GM12878 (cell line): ENCODE measurements at regions not wholly inside any gene's neighbourhood (a gene's known extent, or its start where the extent isn't known, plus 50 kb on each side); places are given as distances from the start of the nearest gene placed in this dataset.

Experiments used
- ATAC-seq: fragments of 200-7000 bp; cut with Tn5 transposase; 3 replicates; pipeline ENCODE4 v1.9.1; 2020; ENCODE audit warnings: mild to moderate bottlenecking, moderate library complexity
- BruUV-seq: library from RNA; stranded (reverse); fragments of 400-500 nt; replicated peaks from 2 replicates; lab custom pipeline; 2021; lab: Mats Ljungman, UMichigan
- CTCF ChIA-PET: fragments of 300-600 bp; sonication (Branson Sonifier 250); formaldehyde crosslinking; extraction: SDS; loops from one replicate; lab custom pipeline; 2021; ENCODE audit warnings: inconsistent platforms; lab: Yijun Ruan, JAX
- POLR2A ChIA-PET: fragments of 350-600 bp; formaldehyde crosslinking; extraction: SDS; loops from one replicate; lab custom pipeline; 2021; ENCODE audit warnings: inconsistent platforms; lab: Charles Lee
- RAD21 ChIA-PET: fragments of 300-600 bp; sonication (Branson Sonifier 250); formaldehyde crosslinking; loops from one replicate; lab custom pipeline; 2023; ENCODE audit warnings: antibody characterized with exemption; ENCODE audit not compliant: unreplicated experiment; lab: Charles Lee
- SMC1A ChIA-PET: fragments of 300-600 bp; sonication (Branson Sonifier 250); formaldehyde crosslinking; loops from one replicate; lab custom pipeline; 2023; ENCODE audit not compliant: unreplicated experiment, uncharacterized antibody; lab: Charles Lee
- DNase-seq: peaks from one replicate; pipeline ENCODE4 v3.0.0-alpha.2; 2011; ENCODE audit warnings: low read depth, low spot score
- FAIRE-seq: peaks from 3 replicates; lab custom pipeline; 2011; peaks lifted over from hg19 to GRCh38; lab: Jason Lieb, UNC
- H2AFZ ChIP-seq: 2 replicates; pipeline ENCODE4 v1.6.0; 2011; ENCODE audit warnings: low read depth, low read length, control low read depth; ENCODE audit not compliant: control insufficient read depth
- H3K27ac ChIP-seq: 2 replicates; pipeline ENCODE4 v1.5.1; 2011; ENCODE audit warnings: control low read depth; ENCODE audit not compliant: control insufficient read depth, insufficient read depth
- H3K27me3 ChIP-seq, 2 experiments: replicated peaks in 1 of 2; 2 replicates each; pipeline versions ENCODE4 v1.6.0 to v1.6.1; 2011; ENCODE audit warnings: low read length in 1 of 2; ENCODE audit not compliant: control insufficient read depth in 2 of 2, insufficient read depth in 2 of 2
- H3K36me3 ChIP-seq, 2 experiments: 2 replicates each; pipeline ENCODE4 v1.5.1; 2011; ENCODE audit warnings: low read length in 1 of 2; ENCODE audit not compliant: control insufficient read depth in 2 of 2, insufficient read depth in 2 of 2
- H3K4me1 ChIP-seq: 2 replicates; pipeline ENCODE4 v1.6.1; 2011; ENCODE audit warnings: mild to moderate bottlenecking, low read length, moderate library complexity, mixed read lengths; ENCODE audit not compliant: control insufficient read depth, insufficient read depth
- H3K4me2 ChIP-seq: 2 replicates; pipeline ENCODE4 v1.6.0; 2011; ENCODE audit warnings: control low read depth; ENCODE audit not compliant: control insufficient read depth, insufficient read depth
- H3K4me3 ChIP-seq: fragments of 200-600 bp; sonication (generic); 2 replicates; pipeline ENCODE4 v1.5.1; 2016
- H3K79me2 ChIP-seq: 2 replicates; pipeline ENCODE4 v1.6.0; 2011; ENCODE audit warnings: low read length; ENCODE audit not compliant: control insufficient read depth, insufficient read depth
- H3K9ac ChIP-seq: 2 replicates; pipeline ENCODE4 v1.8.0; 2011; ENCODE audit warnings: low read length, control low read depth, mixed read lengths; ENCODE audit not compliant: control insufficient read depth, insufficient read depth
- H3K9me3 ChIP-seq: replicated peaks from 3 replicates; pipeline ENCODE4 v1.5.1; 2011; ENCODE audit warnings: mild to moderate bottlenecking, low read length; ENCODE audit not compliant: control insufficient read depth, insufficient read depth
- H4K20me1 ChIP-seq: 2 replicates; pipeline ENCODE4 v1.6.0; 2011; ENCODE audit not compliant: control insufficient read depth, insufficient read depth
- ATF7 ChIP-seq: fragments of 450-650 bp; IDR thresholded peaks from 2 replicates; pipeline ENCODE4 v1.6.1; 2016; ENCODE audit warnings: low read depth, mild to moderate bottlenecking
- BACH1 ChIP-seq: fragments of 450-650 bp; IDR thresholded peaks from 2 replicates; pipeline ENCODE4 v1.6.1; 2017; ENCODE audit warnings: mild to moderate bottlenecking, borderline replicate concordance
- HCFC1 ChIP-seq: fragments of 150-350 bp; IDR thresholded peaks from 2 replicates; pipeline ENCODE4 v1.6.1; 2014; ENCODE audit warnings: low read length
- JUNB ChIP-seq: IDR thresholded peaks from 2 replicates; pipeline ENCODE4 v1.6.1; 2016; ENCODE audit warnings: antibody characterized with exemption, mild to moderate bottlenecking
- NBN ChIP-seq: fragments of 450-650 bp; IDR thresholded peaks from 2 replicates; pipeline ENCODE4 v1.6.1; 2016
- RAD21 ChIP-seq: IDR thresholded peaks from 2 replicates; pipeline ENCODE4 v1.6.1; 2011; ENCODE audit warnings: mild to moderate bottlenecking, low read depth, low read length, moderate library complexity; ENCODE audit not compliant: insufficient read depth
- SMAD5 ChIP-seq: IDR thresholded peaks from 2 replicates; pipeline ENCODE4 v1.6.1; 2016; ENCODE audit warnings: antibody characterized with exemption, low read depth
- SREBF1 ChIP-seq: IDR thresholded peaks from 2 replicates; pipeline ENCODE4 v1.6.1; 2012; ENCODE audit warnings: mild to moderate bottlenecking, low read length
- SUPT20H ChIP-seq: IDR thresholded peaks from 2 replicates; pipeline ENCODE4 v1.6.1; 2011; ENCODE audit warnings: low read depth, mild to moderate bottlenecking, low read length, moderate library complexity, borderline replicate concordance; ENCODE audit not compliant: control insufficient read depth
- YBX1 ChIP-seq: fragments of 450-650 bp; IDR thresholded peaks from 2 replicates; pipeline ENCODE4 v1.6.1; 2016; ENCODE audit warnings: antibody characterized with exemption
- ZBTB11 ChIP-seq: fragments of 450-650 bp; formaldehyde crosslinking; IDR thresholded peaks from 2 replicates; pipeline ENCODE4 v1.5.0; 2022; ENCODE audit warnings: mild to moderate bottlenecking, missing genetic modification characterization
- ZSCAN29 ChIP-seq: fragments of 450-650 bp; IDR thresholded peaks from 2 replicates; pipeline ENCODE4 v1.6.1; 2017; ENCODE audit warnings: mild to moderate bottlenecking, moderate library complexity
- WGBS: methylation state at CpG from one replicate; pipeline ENCODE4 v1.1.6; 2016; ENCODE audit warnings: low lambda C conversion rate; ENCODE audit not compliant: insufficient replicate concordance, insufficient coverage; ENCODE audit errors: missing lambda C conversion rate; 5-methylcytosine and 5-hydroxymethylcytosine counted together
- in situ Hi-C: fragments of 300-500 bp; cut with MboI; formaldehyde crosslinking; loops from 9 replicates; pipeline ENCODE4 v1.14.3; 2018; ENCODE audit warnings: mixed read lengths
- intact Hi-C: fragments of 100-400 bp; cut with micrococcal nuclease; formaldehyde crosslinking; loops from one replicate; pipeline ENCODE4 v1.14.2; 2022; ENCODE audit not compliant: unreplicated experiment
- TF ChIP-seq, protein P1 (sequence below): IDR thresholded peaks from 2 replicates; pipeline ENCODE4 v1.6.1; 2011; ENCODE audit warnings: low read depth, low read length, improper control_type of control experiment, borderline replicate concordance
- TF ChIP-seq, protein P2 (sequence below): fragments of 450-650 bp; IDR thresholded peaks from 2 replicates; pipeline ENCODE4 v1.6.1; 2018; ENCODE audit warnings: borderline replicate concordance, mild to moderate bottlenecking; ENCODE audit not compliant: partially characterized antibody

- ChIA-PET CTCF (no interaction called here), SMC1A (no interaction called here)
- H3K4me3 ChIP-seq = no peak overlapping the region
- H2AFZ ChIP-seq = no peak overlapping the region
- H3K79me2 ChIP-seq = no peaks in the 10 kb centered on the region
- DNase-seq = no peak
- in situ Hi-C loops = no loop called here
- no peaks in the 10 kb centered on the region for H3K4me1 ChIP-seq
- intact Hi-C loops = no loop called here
- no peak overlapping the region for H3K9ac ChIP-seq
- H3K27me3 ChIP-seq = no peaks in the 10 kb centered on the region; a peak in 2 of 4 replicates
- H3K36me3 ChIP-seq = no peaks in the 10 kb centered on the region
- no peaks in the 10 kb centered on the region for H3K9me3 ChIP-seq
- no peaks in the 10 kb centered on the region for H4K20me1 ChIP-seq
- TF ChIP-seq BACH1 (no peak), ATF7 (no peak)
- TF ChIP-seq, all 136 proteins: peak for 0
- BruUV-seq = no TSS peak
- no peak for FAIRE-seq
- ATAC-seq = no peak
- Histone ChIP-seq H3K4me2 (no peak overlapping the region), H3K27ac (no peak overlapping the region)
- 0% methylated on average over 1 of the region's 1 CpG for WGBS
- POLR2A ChIA-PET = no interaction called here
- RAD21 ChIA-PET = no interaction called here
These were observed 243.9 kb upstream of the SLC30A5 start for GRCh38 chr5:68849906-68850305.

GRCh38 chr5:68861099-68861498 is 232.7 kb upstream of the SLC30A5 start:
- no TSS peak for BruUV-seq
- no peaks in the 10 kb centered on the region for H3K79me2 ChIP-seq
- H3K4me2 ChIP-seq = no peak overlapping the region
- no peaks in the 10 kb centered on the region for H3K9me3 ChIP-seq
- POLR2A ChIA-PET = no interaction called here
- RAD21 ChIA-PET = no interaction called here
- no peak overlapping the region for H2AFZ ChIP-seq
- CTCF ChIA-PET = no interaction called here
- ATAC-seq (no peak), DNase-seq (no peak), FAIRE-seq (no peak)
- no peaks in the 10 kb centered on the region for H3K36me3 ChIP-seq
- SMC1A ChIA-PET = no interaction called here
- no peaks in the 10 kb centered on the region for H3K4me1 ChIP-seq
- intact Hi-C loops = no loop called here
- H3K9ac ChIP-seq = no peak overlapping the region
- in situ Hi-C loops = no loop called here
- no peaks in the 10 kb centered on the region for H3K27me3 ChIP-seq
- no peak overlapping the region for H3K4me3 ChIP-seq
- H3K27ac ChIP-seq = no peak overlapping the region
- H4K20me1 ChIP-seq = no peaks in the 10 kb centered on the region
- TF ChIP-seq ZBTB11 (CRISPR knock-in tag) = no peak
- no peak for TF ChIP-seq ZSCAN29
- TF ChIP-seq RAD21 = no peak
- no peak for TF ChIP-seq SUPT20H
- TF ChIP-seq HCFC1 = no peak
- no peak for TF ChIP-seq SREBF1
- TF ChIP-seq, protein P1, sequence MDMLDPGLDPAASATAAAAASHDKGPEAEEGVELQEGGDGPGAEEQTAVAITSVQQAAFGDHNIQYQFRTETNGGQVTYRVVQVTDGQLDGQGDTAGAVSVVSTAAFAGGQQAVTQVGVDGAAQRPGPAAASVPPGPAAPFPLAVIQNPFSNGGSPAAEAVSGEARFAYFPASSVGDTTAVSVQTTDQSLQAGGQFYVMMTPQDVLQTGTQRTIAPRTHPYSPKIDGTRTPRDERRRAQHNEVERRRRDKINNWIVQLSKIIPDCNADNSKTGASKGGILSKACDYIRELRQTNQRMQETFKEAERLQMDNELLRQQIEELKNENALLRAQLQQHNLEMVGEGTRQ = no peak
- no peak for TF ChIP-seq JUNB
- TF ChIP-seq NBN = no peak
- TF ChIP-seq SMAD5 = no peak
- TF ChIP-seq, protein P2, sequence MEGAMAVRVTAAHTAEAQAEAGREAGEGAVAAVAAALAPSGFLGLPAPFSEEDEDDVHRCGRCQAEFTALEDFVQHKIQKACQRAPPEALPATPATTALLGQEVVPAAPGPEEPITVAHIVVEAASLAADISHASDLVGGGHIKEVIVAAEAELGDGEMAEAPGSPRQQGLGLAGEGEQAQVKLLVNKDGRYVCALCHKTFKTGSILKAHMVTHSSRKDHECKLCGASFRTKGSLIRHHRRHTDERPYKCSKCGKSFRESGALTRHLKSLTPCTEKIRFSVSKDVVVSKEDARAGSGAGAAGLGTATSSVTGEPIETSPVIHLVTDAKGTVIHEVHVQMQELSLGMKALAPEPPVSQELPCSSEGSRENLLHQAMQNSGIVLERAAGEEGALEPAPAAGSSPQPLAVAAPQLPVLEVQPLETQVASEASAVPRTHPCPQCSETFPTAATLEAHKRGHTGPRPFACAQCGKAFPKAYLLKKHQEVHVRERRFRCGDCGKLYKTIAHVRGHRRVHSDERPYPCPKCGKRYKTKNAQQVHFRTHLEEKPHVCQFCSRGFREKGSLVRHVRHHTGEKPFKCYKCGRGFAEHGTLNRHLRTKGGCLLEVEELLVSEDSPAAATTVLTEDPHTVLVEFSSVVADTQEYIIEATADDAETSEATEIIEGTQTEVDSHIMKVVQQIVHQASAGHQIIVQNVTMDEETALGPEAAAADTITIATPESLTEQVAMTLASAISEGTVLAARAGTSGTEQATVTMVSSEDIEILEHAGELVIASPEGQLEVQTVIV = no peak
- no peak for TF ChIP-seq YBX1
